HEK293 (cell line): ENCODE measurements at regions not wholly inside any gene's neighbourhood (a gene's known extent, or its start where the extent isn't known, plus 50 kb on each side); places are given as distances from the start of the nearest gene placed in this dataset.

ENCODE experiments used
- CTCF ChIA-PET: fragments of 350-600 bp; formaldehyde crosslinking; extraction: SDS; loops from one replicate; lab custom pipeline; 2021; ENCODE audit warnings: antibody characterized with exemption; lab: Yijun Ruan, JAX
- POLR2A ChIA-PET: fragments of 300-600 bp; formaldehyde crosslinking; extraction: SDS; loops from one replicate; lab custom pipeline; 2020; ENCODE audit warnings: antibody characterized with exemption, inconsistent platforms; lab: Yijun Ruan, JAX
- H3K27ac ChIP-seq: fragments of 200-500 bp; sonication (Bioruptor generic); 2 replicates; pipeline ENCODE4 v1.5.1; 2014; ENCODE audit warnings: low read depth, low read length, control low read depth, inconsistent platforms; ENCODE audit errors: extremely low read depth
- H3K36me3 ChIP-seq, 2 experiments: fragments of 200-500 bp in 1 of 2; sonication (Bioruptor generic) in 1 of 2; 1 replicate in 1 of 2; 2 replicates in 1 of 2; pipeline ENCODE4 v1.5.1; 2014 to 2017; ENCODE audit warnings: inconsistent platforms in 2 of 2, low read length in 2 of 2; ENCODE audit not compliant: control insufficient read depth in 2 of 2, insufficient read depth in 1 of 2
- H3K4me1 ChIP-seq: fragments of 200-500 bp; sonication (Bioruptor generic); 2 replicates; pipeline ENCODE4 v1.5.1; 2014; ENCODE audit warnings: mild to moderate bottlenecking, low read length, inconsistent platforms; ENCODE audit not compliant: control insufficient read depth, insufficient read depth
- H3K4me3 ChIP-seq: 2 replicates; pipeline ENCODE4 v1.5.1; 2011; ENCODE audit warnings: low read depth, mild to moderate bottlenecking, control low read depth, low read length, moderate library complexity
- H3K9me3 ChIP-seq: fragments of 200-500 bp; sonication (Bioruptor generic); 2 replicates; pipeline ENCODE4 v1.5.1; 2014; ENCODE audit warnings: low read depth, low read length, inconsistent platforms; ENCODE audit not compliant: control insufficient read depth, insufficient read depth
- KLF7 ChIP-seq: fragments of 450-650 bp; formaldehyde crosslinking; IDR thresholded peaks from 2 replicates; pipeline ENCODE4 v1.5.1; 2016; ENCODE audit warnings: missing biosample characterization, missing genetic modification characterization, borderline replicate concordance
- RBAK ChIP-seq: fragments of 450-650 bp; formaldehyde crosslinking; IDR thresholded peaks from 2 replicates; pipeline ENCODE4 v1.5.1; 2016; ENCODE audit warnings: missing biosample characterization, missing genetic modification characterization
- SALL2 ChIP-seq: fragments of 450-650 bp; formaldehyde crosslinking; IDR thresholded peaks from 2 replicates; pipeline ENCODE4 v1.5.0; 2017; ENCODE audit warnings: missing biosample characterization, mild to moderate bottlenecking, missing genetic modification characterization, borderline replicate concordance
- YY1 ChIP-seq: fragments of 450-650 bp; formaldehyde crosslinking; IDR thresholded peaks from 2 replicates; pipeline ENCODE4 v1.5.1; 2018; ENCODE audit warnings: missing biosample characterization, missing genetic modification characterization
- ZBTB20 ChIP-seq: fragments of 450-650 bp; formaldehyde crosslinking; IDR thresholded peaks from 2 replicates; pipeline ENCODE4 v1.5.1; 2016; ENCODE audit warnings: missing biosample characterization, missing genetic modification characterization
- ZBTB48 ChIP-seq: fragments of 450-650 bp; formaldehyde crosslinking; IDR thresholded peaks from 2 replicates; pipeline ENCODE4 v1.5.1; 2016; ENCODE audit warnings: missing biosample characterization, missing genetic modification characterization
- ZFP69B ChIP-seq: fragments of 450-650 bp; formaldehyde crosslinking; IDR thresholded peaks from 2 replicates; pipeline ENCODE4 v1.5.1; 2016; ENCODE audit warnings: missing biosample characterization, missing genetic modification characterization
- ZNF10 ChIP-seq: fragments of 450-650 bp; formaldehyde crosslinking; IDR thresholded peaks from 2 replicates; pipeline ENCODE4 v1.5.1; 2017; ENCODE audit warnings: missing biosample characterization, missing genetic modification characterization
- ZNF140 ChIP-seq: fragments of 450-650 bp; formaldehyde crosslinking; IDR thresholded peaks from 2 replicates; pipeline ENCODE4 v1.5.1; 2016; ENCODE audit warnings: missing biosample characterization, missing genetic modification characterization
- ZNF155 ChIP-seq: fragments of 450-650 bp; formaldehyde crosslinking; IDR thresholded peaks from 2 replicates; pipeline ENCODE4 v1.5.1; 2016; ENCODE audit warnings: missing biosample characterization, missing genetic modification characterization
- ZNF23 ChIP-seq: fragments of 450-650 bp; formaldehyde crosslinking; IDR thresholded peaks from 2 replicates; pipeline ENCODE4 v1.5.1; 2016; ENCODE audit warnings: missing biosample characterization, missing genetic modification characterization, borderline replicate concordance
- ZNF239 ChIP-seq: fragments of 450-650 bp; formaldehyde crosslinking; IDR thresholded peaks from 2 replicates; pipeline ENCODE4 v1.5.1; 2016; ENCODE audit warnings: missing biosample characterization, missing genetic modification characterization
- ZNF266 ChIP-seq: fragments of 450-650 bp; formaldehyde crosslinking; IDR thresholded peaks from 2 replicates; pipeline ENCODE4 v1.5.1; 2016; ENCODE audit warnings: missing biosample characterization, missing genetic modification characterization, low read depth
- ZNF341 ChIP-seq: fragments of 450-650 bp; formaldehyde crosslinking; IDR thresholded peaks from 2 replicates; pipeline ENCODE4; 2016; ENCODE audit warnings: low read depth, missing biosample characterization, missing genetic modification characterization
- ZNF404 ChIP-seq: fragments of 450-650 bp; formaldehyde crosslinking; IDR thresholded peaks from 2 replicates; pipeline ENCODE4 v1.5.1; 2017; ENCODE audit warnings: missing biosample characterization, missing genetic modification characterization
- ZNF423 ChIP-seq: fragments of 450-650 bp; formaldehyde crosslinking; IDR thresholded peaks from 2 replicates; pipeline ENCODE4 v1.5.1; 2016; ENCODE audit warnings: missing biosample characterization, missing genetic modification characterization
- ZNF473 ChIP-seq: fragments of 450-650 bp; formaldehyde crosslinking; IDR thresholded peaks from 2 replicates; pipeline ENCODE4 v1.5.1; 2017; ENCODE audit warnings: missing biosample characterization, missing genetic modification characterization
- ZNF548 ChIP-seq: fragments of 450-650 bp; formaldehyde crosslinking; IDR thresholded peaks from 2 replicates; pipeline ENCODE4 v1.5.1; 2016; ENCODE audit warnings: missing biosample characterization, missing genetic modification characterization
- ZNF600 ChIP-seq: fragments of 450-650 bp; formaldehyde crosslinking; IDR thresholded peaks from 2 replicates; pipeline ENCODE4 v1.5.1; 2016; ENCODE audit warnings: missing biosample characterization, missing genetic modification characterization
- ZNF621 ChIP-seq: fragments of 450-650 bp; formaldehyde crosslinking; IDR thresholded peaks from 2 replicates; pipeline ENCODE4 v1.5.1; 2017; ENCODE audit warnings: missing biosample characterization, missing genetic modification characterization
- ZNF664 ChIP-seq: fragments of 450-650 bp; formaldehyde crosslinking; IDR thresholded peaks from 2 replicates; pipeline ENCODE4 v1.5.1; 2016; ENCODE audit warnings: missing biosample characterization, missing genetic modification characterization
- ZNF76 ChIP-seq: fragments of 450-650 bp; formaldehyde crosslinking; IDR thresholded peaks from 2 replicates; pipeline ENCODE4; 2016; ENCODE audit warnings: low read depth, missing biosample characterization, missing genetic modification characterization, borderline replicate concordance
- ZNF792 ChIP-seq: fragments of 450-650 bp; formaldehyde crosslinking; IDR thresholded peaks from 2 replicates; pipeline ENCODE4 v1.5.1; 2016; ENCODE audit warnings: missing biosample characterization, missing genetic modification characterization
- ZNF843 ChIP-seq: fragments of 450-650 bp; formaldehyde crosslinking; IDR thresholded peaks from 2 replicates; pipeline ENCODE4 v1.5.1; 2016; ENCODE audit warnings: missing biosample characterization, missing genetic modification characterization
- ZSCAN18 ChIP-seq: fragments of 450-650 bp; formaldehyde crosslinking; IDR thresholded peaks from 2 replicates; pipeline ENCODE4 v1.5.1; 2016; ENCODE audit warnings: missing biosample characterization, missing genetic modification characterization
- ZSCAN5A ChIP-seq: fragments of 450-650 bp; formaldehyde crosslinking; IDR thresholded peaks from 2 replicates; pipeline ENCODE4 v1.5.1; 2016; ENCODE audit warnings: missing biosample characterization, missing genetic modification characterization
- TF ChIP-seq, protein P1 (sequence below): sonication (generic); formaldehyde crosslinking; IDR thresholded peaks from 2 replicates; pipeline ENCODE4 v1.8.1; 2022; ENCODE audit warnings: mild to moderate bottlenecking, moderate library complexity, missing genetic modification reagents
- TF ChIP-seq, protein P2 (sequence below): fragments of 450-650 bp; formaldehyde crosslinking; IDR thresholded peaks from 2 replicates; pipeline ENCODE4 v1.5.1; 2017; ENCODE audit warnings: missing biosample characterization, missing genetic modification characterization
- TF ChIP-seq, protein P3 (sequence below): fragments of 450-650 bp; formaldehyde crosslinking; IDR thresholded peaks from 2 replicates; pipeline ENCODE4 v1.5.1; 2016; ENCODE audit warnings: missing biosample characterization, missing genetic modification characterization

DNA sequence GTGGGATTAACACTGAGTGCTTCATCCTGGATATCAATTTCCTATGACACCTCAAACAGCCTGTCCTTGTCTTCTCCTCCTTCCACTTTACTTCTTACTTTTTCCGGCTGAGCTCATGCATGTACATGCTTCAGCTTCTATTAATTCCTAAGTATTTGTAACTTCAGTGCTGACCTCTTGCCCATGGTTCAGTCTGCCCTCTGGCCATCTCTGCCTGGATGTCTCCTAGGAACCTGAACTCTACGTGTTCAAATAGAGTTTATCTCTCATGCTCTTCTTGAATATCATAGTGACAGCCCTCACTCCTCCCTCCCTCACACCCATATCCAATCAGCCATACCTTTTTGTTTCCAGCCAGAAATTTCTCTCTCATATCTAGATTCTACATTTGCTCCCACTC is 141.6 kb downstream of the ATP23 start:
- CTCF ChIA-PET = no interaction called here

GRCh38 chr12:58086006-58086405 is 144.6 kb downstream of the ATP23 start:
- no peak for TF ChIP-seq ZNF341
- ChIA-PET CTCF (no interaction called here), POLR2A (no interaction called here)
- H3K27ac ChIP-seq = no peak overlapping the region
- no peaks in the 10 kb centered on the region for H3K4me1 ChIP-seq
- H3K36me3 ChIP-seq = no peaks in the 10 kb centered on the region
- no peak overlapping the region for H3K4me3 ChIP-seq
- H3K9me3 ChIP-seq = no peaks in the 10 kb centered on the region

More for the DNA sequence above, 141.6 kb downstream of the ATP23 start:
- H3K4me3 ChIP-seq = no peak overlapping the region
- TF ChIP-seq ZNF664 (tag by site-specific recombination) (no peak), ZNF843 (tag by site-specific recombination) (no peak), ZNF621 (tag by site-specific recombination) (no peak), SALL2 (tag by site-specific recombination) (no peak), ZNF792 (tag by site-specific recombination) (no peak), YY1 (tag by site-specific recombination) (no peak), ZBTB20 (tag by site-specific recombination) (no peak), ZNF473 (tag by site-specific recombination) (no peak), ZNF266 (tag by site-specific recombination) (no peak), RBAK (no peak), ZSCAN18 (tag by site-specific recombination) (no peak), ZNF155 (no peak), ZFP69B (tag by site-specific recombination) (no peak), ZNF239 (tag by site-specific recombination) (no peak), ZNF404 (tag by site-specific recombination) (no peak), ZNF23 (no peak)
- TF ChIP-seq, all 188 proteins: peak for 0
- Histone ChIP-seq H3K36me3 (no peaks in the 10 kb centered on the region), H3K4me1 (no peaks in the 10 kb centered on the region), H3K27ac (no peak overlapping the region), H3K9me3 (no peaks in the 10 kb centered on the region; the same call in 1 of the 2 replicates)
- POLR2A ChIA-PET = no interaction called here

DNA sequence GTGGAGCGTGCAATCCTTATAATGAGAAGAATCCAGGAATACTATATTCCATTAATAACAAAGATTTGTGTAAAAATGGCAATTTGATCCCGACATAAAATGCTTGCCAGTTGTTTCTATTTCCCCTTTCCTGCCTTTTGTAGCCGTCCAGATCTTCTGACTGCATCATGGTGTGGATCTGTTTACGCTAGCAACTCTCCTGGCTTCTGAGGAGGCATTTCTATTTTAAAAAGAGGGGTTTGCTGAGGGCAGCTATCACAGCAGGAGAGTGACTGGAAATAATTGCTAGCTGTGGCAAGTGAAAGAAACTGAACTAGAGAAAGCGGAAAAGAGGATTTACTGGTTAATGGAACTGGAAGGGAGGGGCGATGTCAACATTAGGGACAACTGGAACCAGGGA is 145.6 kb downstream of the ATP23 start:
- ChIA-PET CTCF (no interaction called here), POLR2A (no interaction called here)
- H3K36me3 ChIP-seq = no peaks in the 10 kb centered on the region
- TF ChIP-seq, protein P1, sequence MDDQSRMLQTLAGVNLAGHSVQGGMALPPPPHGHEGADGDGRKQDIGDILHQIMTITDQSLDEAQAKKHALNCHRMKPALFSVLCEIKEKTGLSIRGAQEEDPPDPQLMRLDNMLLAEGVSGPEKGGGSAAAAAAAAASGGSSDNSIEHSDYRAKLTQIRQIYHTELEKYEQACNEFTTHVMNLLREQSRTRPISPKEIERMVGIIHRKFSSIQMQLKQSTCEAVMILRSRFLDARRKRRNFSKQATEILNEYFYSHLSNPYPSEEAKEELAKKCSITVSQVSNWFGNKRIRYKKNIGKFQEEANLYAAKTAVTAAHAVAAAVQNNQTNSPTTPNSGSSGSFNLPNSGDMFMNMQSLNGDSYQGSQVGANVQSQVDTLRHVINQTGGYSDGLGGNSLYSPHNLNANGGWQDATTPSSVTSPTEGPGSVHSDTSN = no peak
- no peak for TF ChIP-seq ZNF10 (tag by site-specific recombination)
- no peak for TF ChIP-seq KLF7 (tag by site-specific recombination)
- no peak for TF ChIP-seq ZNF548 (tag by site-specific recombination)
- no peak for TF ChIP-seq ZNF76
- no peak for TF ChIP-seq ZNF140 (tag by site-specific recombination)
- TF ChIP-seq, protein P2, sequence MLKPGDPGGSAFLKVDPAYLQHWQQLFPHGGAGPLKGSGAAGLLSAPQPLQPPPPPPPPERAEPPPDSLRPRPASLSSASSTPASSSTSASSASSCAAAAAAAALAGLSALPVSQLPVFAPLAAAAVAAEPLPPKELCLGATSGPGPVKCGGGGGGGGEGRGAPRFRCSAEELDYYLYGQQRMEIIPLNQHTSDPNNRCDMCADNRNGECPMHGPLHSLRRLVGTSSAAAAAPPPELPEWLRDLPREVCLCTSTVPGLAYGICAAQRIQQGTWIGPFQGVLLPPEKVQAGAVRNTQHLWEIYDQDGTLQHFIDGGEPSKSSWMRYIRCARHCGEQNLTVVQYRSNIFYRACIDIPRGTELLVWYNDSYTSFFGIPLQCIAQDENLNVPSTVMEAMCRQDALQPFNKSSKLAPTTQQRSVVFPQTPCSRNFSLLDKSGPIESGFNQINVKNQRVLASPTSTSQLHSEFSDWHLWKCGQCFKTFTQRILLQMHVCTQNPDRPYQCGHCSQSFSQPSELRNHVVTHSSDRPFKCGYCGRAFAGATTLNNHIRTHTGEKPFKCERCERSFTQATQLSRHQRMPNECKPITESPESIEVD (tag by site-specific recombination) = no peak
- no peak for TF ChIP-seq ZNF423
- no peak for TF ChIP-seq ZSCAN5A (tag by site-specific recombination)
- TF ChIP-seq ZBTB48 = no peak
- TF ChIP-seq ZNF600 (tag by site-specific recombination) = no peak
- TF ChIP-seq, protein P3, sequence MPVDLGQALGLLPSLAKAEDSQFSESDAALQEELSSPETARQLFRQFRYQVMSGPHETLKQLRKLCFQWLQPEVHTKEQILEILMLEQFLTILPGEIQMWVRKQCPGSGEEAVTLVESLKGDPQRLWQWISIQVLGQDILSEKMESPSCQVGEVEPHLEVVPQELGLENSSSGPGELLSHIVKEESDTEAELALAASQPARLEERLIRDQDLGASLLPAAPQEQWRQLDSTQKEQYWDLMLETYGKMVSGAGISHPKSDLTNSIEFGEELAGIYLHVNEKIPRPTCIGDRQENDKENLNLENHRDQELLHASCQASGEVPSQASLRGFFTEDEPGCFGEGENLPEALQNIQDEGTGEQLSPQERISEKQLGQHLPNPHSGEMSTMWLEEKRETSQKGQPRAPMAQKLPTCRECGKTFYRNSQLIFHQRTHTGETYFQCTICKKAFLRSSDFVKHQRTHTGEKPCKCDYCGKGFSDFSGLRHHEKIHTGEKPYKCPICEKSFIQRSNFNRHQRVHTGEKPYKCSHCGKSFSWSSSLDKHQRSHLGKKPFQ (tag by site-specific recombination) = no peak

More for the DNA sequence above, 145.6 kb downstream of the ATP23 start:
- no peaks in the 10 kb centered on the region for H3K9me3 ChIP-seq
- H3K4me3 ChIP-seq = no peak overlapping the region
- H3K27ac ChIP-seq = no peak overlapping the region
- no peaks in the 10 kb centered on the region for H3K4me1 ChIP-seq
